ENCODE measurements at regions not wholly inside any gene's neighbourhood (a gene's known extent, or its start where the extent isn't known, plus 50 kb on each side); places are given as distances from the start of the nearest gene placed in this dataset.
"Not testable (repeated sequence)": the region's sequence is repeated elsewhere in the genome, so short reads cannot be mapped to it uniquely, and the experiment has no call there.

DNA sequence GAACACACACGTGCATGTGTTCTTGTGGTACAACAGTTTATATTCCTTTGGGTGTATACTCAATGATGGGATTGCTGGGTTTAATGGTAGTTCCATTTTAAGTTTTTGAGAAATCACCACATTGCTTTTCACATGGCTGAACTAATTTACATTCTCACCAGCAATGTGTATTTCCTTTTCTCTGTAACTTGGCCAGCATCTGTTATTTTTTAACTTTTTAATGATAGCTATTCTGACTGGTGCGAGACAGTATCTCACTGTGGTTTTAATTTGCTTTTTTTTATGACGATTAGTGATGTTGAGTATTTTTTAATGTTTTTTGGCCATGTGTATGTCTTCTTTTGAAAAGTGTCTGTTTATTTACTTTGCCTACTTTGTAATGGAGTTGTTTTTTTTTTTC, 256.6 kb downstream of the ZWINT start:
- DNase-seq (ENCODE audit: low read depth) = no peak

DNA sequence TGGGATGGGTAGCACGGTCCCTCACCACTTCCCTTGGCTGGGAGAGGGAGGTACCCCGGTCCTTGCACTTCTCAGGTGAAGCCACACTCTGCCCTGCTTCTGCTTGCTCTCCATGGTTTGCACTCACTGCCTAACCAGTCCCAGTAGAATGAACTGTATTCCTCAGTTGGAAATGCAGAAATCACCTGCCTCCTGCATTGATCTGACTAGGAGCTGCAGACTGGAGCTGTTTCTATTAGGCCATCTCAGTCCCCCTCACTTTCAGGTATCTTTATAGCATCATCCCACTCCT, 264.9 kb downstream of the ZWINT start:
- DNase-seq (ENCODE audit: low read depth) = no peak

- DNase-seq (ENCODE audit: low read depth) = no peak
These were observed 265.4 kb downstream of the ZWINT start for GRCh38 chr10:56095506-56096225.

GRCh38 chr10:56093645-56094044, 267.4 kb downstream of the ZWINT start:
- not testable (repeated sequence) for DNase-seq (ENCODE audit: low read depth)

DNA sequence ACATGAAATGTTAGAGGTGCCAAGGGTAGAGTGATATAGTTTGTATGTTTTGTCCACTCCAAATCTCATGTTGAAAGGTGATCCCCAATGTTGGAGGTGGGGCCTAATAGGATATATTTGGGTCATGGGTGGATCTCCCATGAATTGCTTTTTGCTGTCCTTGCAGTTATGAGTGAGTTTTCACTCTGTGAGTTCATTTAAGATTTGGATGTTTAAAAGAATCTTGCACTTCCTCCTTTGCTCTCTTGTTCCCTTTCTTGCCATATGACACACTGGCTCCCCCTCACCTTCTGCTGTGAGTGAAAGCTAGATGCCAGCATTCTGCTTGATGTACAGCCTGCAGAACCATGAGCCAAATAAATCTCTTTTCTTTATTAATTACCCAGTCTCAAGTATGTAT, 269.2 kb downstream of the ZWINT start:
- no peak for DNase-seq (ENCODE audit: low read depth)

- no peak for DNase-seq (ENCODE audit: low read depth)
These were observed 270.0 kb downstream of the ZWINT start for GRCh38 chr10:56090914-56091540.

GRCh38 chr10:56085406-56086122, 275.5 kb downstream of the ZWINT start:
- no peak for DNase-seq (ENCODE audit: low read depth)

DNA sequence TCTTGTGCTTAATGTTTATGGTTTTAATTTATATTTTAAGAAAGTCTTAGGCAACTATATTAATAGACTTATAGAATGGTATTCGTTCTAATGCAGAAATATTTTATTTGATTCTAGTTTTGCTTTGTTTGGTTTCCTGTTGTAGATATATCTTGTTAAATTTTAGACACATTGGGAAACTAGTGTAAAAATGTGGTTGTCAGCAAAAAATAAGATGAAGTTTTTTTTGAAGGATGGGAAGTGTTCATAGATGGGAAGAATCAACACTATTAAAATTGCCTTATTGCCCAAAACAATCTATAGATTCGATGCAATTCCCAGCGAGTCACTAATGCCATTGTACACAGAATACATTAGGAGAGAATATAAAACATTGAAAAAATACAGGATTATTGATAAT, 278.9 kb downstream of the ZWINT start:
- no peak for DNase-seq (ENCODE audit: low read depth)

DNA sequence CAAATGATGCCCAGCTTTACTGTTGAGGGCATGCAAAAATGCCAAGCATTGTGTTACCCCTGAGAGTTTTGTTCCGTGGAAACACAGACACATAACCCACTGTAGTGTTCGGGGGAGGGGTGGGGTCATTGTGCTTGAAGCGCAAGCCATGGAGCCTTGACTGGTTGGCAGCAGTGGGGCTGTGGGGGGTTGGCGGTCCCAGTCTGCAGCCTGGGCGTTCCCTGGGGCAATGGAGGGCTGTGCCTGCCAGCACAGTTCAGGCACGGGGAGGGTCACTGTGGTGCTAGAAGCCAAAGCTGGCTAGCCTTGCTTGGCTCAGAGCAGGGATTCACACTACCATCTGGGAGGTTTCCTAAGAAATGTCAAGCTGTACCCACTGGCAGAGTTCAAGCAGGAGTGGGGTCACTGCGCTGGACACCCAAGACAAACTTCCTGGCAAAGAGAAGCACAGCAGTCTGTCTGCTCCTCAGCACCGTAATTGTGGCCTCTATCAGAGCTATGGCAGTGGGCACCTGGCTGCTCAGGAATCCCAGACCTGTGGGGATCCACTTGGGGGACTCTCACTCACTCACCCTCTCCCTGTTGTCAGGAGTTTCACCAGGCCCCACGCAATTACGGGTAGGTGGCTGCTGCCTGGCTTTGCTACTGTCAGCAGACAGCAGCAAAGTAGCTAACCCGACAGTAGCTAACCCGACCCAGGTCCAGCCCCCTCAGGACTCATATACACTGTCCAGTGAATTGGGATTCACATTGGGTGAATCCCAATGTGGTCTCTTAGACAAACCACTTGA, 292.4 kb downstream of the ZWINT start:
- DNase-seq (ENCODE audit: low read depth) = no peak

GRCh38 chr10:56068040-56068439, 293.0 kb downstream of the ZWINT start:
- no peak for DNase-seq (ENCODE audit: low read depth)

DNA sequence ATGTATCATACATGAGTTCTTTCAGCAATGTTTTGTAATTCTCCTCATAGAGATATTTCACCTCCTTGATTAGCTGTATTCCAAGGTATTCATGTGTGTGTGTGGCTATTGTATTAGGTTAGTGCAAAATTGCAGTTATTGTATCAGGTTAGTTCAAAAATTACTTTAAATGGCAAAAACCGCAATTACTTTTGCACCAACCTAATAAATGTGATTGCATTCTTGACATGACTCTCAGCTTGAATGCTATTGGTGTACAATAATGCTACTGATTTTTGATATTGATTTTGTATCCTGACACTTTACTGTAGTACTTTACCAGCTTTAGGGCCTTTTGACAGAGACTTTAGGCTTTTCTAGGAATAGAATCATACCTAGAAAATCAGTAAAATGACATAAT, 297.4 kb downstream of the ZWINT start:
- no peak for DNase-seq (ENCODE audit: low read depth)

DNA sequence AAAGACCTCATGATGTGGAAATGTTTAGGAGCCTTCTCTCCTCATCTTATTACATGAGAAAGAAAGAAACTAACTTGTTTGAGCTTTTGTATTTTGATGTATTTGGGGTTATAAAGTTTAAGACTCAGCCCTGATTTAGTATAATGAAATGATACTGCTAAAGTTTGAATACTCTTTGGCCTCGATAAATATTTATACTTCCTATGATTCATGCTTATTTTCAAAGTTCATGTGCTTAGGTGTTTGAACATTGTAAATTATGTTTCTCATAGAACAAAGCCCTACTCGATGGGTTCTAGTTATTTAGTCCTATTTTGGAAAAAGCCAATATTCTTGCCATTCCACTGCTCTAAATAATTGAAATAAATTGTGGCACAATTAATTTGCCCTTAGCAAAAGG, 303.2 kb downstream of the ZWINT start:
- DNase-seq (ENCODE audit: low read depth) = no peak

- DNase-seq (ENCODE audit: low read depth) = no peak
These were observed 325.6 kb downstream of the ZWINT start for GRCh38 chr10:56035489-56035888.

GRCh38 chr10:56028298-56029132, 332.5 kb downstream of the ZWINT start:
- DNase-seq (ENCODE audit: low read depth) = no peak

DNA sequence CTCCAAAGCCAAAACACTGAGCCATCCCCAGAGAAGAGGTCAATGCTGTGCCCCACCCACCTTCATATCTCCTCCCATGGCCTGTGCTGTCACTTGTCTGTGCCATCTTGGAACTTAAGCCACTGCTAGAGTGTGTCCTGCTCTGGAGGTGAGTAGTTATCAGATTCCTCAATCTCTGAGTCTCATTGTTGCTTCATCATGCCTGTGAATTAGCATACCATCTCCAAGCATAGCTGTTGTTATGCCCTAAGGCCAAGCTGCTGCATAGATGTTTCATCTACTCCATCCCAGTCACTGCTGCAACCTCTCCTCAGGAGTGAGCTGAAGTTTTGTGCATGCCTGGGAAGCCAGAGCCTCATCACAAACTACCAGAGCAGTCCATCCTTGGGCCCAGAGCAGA, 349.0 kb downstream of the ZWINT start:
- DNase-seq (ENCODE audit: low read depth) = no peak

DNA sequence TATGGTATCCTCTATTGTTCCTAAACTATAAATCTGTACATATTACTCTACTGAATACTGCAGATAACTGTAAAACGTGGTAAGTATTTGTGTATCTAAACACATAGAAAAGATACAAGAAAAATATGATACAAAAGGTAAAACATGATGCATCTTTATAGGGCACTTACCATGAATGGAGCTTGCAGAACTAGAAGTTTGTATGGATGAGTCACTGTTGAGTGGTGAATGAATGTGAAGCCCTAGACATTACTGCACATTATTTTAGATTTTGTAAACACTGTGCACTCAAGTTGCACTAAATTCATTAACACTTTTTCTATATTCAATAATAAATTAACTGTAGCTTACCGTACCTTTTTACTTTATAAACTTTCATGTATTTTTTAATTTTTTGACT, 357.5 kb downstream of the ZWINT start:
- DNase-seq (ENCODE audit: low read depth) = no peak

DNA sequence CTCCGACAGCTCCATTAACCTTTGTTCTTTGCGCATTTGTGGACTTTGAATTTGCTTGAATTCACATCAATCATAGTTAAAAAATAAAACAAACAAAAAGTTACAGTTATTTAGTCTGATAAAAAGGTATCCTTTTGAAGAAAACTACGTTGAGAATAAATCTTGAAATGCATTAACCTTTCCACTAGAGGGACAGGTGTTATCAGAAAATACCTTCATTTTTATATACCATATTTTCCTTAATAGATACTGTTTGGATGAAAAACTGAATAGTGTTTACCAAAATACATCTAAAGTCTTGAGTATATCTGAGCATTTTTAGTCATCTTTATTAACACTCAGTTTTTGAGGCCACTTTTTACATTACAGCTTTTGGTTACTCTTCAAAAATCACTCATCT, 371.9 kb downstream of the ZWINT start:
- DNase-seq (ENCODE audit: low read depth) = no peak

DNA sequence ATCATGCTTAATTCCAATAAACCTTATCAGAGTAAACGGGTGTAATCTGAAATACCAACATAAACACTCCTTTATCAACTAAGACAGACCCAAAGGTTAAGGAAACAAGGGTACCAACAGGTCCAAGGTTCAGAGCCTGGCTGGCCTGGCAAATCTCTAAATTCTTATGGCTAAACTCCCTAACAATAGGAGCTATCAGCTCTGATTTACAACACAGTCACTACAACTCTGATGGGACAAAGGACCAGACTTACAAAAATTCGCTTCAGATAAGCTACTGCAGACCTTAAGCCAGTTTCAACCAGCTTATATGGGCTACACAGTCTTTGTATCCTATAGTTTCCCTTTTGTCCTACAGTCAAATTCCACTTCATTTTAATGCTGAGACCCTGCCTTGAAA, 381.9 kb downstream of the ZWINT start:
- no peak for DNase-seq (ENCODE audit: low read depth)

DNA sequence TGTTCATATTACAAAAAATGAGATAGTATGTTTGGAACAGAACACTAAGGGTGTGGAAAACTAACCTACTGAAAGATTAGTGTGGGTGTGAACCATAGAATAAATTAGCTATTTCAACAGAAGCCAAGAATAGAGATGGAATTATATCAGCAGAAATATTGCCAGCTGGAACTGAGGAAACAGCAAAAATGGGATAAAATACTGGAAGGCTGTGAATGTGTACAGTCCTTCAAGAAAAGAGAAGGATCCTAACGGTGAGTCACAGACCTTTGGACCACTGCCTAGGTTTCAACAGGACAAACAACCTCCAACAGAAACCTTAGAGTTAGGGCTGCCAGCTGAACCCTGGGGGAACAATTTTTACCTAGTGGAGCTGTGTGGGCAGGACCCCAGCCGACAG, 395.0 kb downstream of the ZWINT start:
- peak; percentile 8 for DNase-seq (ENCODE audit: low read depth)

GRCh38 chr10:55943403-55943802, 417.7 kb downstream of the ZWINT start:
- no peak for DNase-seq (ENCODE audit: low read depth)

- DNase-seq (ENCODE audit: low read depth) = no peak
These were observed 431.8 kb downstream of the ZWINT start for GRCh38 chr10:55929291-55929690.
